ENCODE measurements at regions not wholly inside any gene's neighbourhood (a gene's known extent, or its start where the extent isn't known, plus 50 kb on each side); places are given as distances from the start of the nearest gene placed in this dataset.
"Not testable (repeated sequence)": the region's sequence is repeated elsewhere in the genome, so short reads cannot be mapped to it uniquely, and the experiment has no call there.

- no peak for DNase-seq (ENCODE audit: low read depth)
These were observed 104.1 kb downstream of the GPR85 start for GRCh38 chr7:112982441-112983063.

- no peak for DNase-seq (ENCODE audit: low read depth)
These were observed 104.7 kb downstream of the GPR85 start for GRCh38 chr7:112981966-112982365.

- DNase-seq (ENCODE audit: low read depth), result not testable (repeated sequence)
These were observed 107.6 kb downstream of the GPR85 start for GRCh38 chr7:112979055-112979454.

- DNase-seq (ENCODE audit: low read depth), result not testable (repeated sequence)
These were observed 109.2 kb downstream of the GPR85 start for GRCh38 chr7:112977244-112977955.

GRCh38 chr7:112970771-112971170 is 115.9 kb downstream of the GPR85 start:
- DNase-seq (ENCODE audit: low read depth), result no peak

- DNase-seq (ENCODE audit: low read depth), result no peak
These were observed 116.7 kb downstream of the GPR85 start for GRCh38 chr7:112969946-112970345.

GRCh38 chr7:112965506-112965905 is 121.1 kb downstream of the GPR85 start:
- no peak for DNase-seq (ENCODE audit: low read depth)

GRCh38 chr7:112963634-112964033 is 123.0 kb downstream of the GPR85 start:
- no peak for DNase-seq (ENCODE audit: low read depth)

- DNase-seq (ENCODE audit: low read depth), result no peak
These were observed 123.8 kb downstream of the GPR85 start for GRCh38 chr7:112962815-112963214.

GRCh38 chr7:112959276-112959675 is 127.4 kb downstream of the GPR85 start:
- DNase-seq (ENCODE audit: low read depth), result no peak

- DNase-seq (ENCODE audit: low read depth), result no peak
These were observed 127.9 kb downstream of the GPR85 start for GRCh38 chr7:112958775-112959174.

GRCh38 chr7:112957901-112958300 is 128.7 kb downstream of the GPR85 start:
- DNase-seq (ENCODE audit: low read depth), result no peak

- not testable (repeated sequence) for DNase-seq (ENCODE audit: low read depth)
These were observed 133.6 kb downstream of the GPR85 start for GRCh38 chr7:112953031-112953430.

- no peak for DNase-seq (ENCODE audit: low read depth)
These were observed 135.6 kb downstream of the GPR85 start for GRCh38 chr7:112951070-112951469.

GRCh38 chr7:112949682-112950081 is 136.9 kb downstream of the GPR85 start:
- not testable (repeated sequence) for DNase-seq (ENCODE audit: low read depth)

- peak; percentile 22 for DNase-seq (ENCODE audit: low read depth)
These were observed 140.3 kb downstream of the GPR85 start for GRCh38 chr7:112946350-112946749.

GRCh38 chr7:112945046-112945445 is 141.6 kb downstream of the GPR85 start:
- DNase-seq (ENCODE audit: low read depth), result peak; percentile 21

GRCh38 chr7:112942981-112943380 is 143.6 kb downstream of the GPR85 start:
- DNase-seq (ENCODE audit: low read depth), result no peak

GRCh38 chr7:112942125-112942524 is 144.5 kb downstream of the GPR85 start:
- DNase-seq (ENCODE audit: low read depth), result not testable (repeated sequence)

GRCh38 chr7:112940314-112940732 is 146.3 kb downstream of the GPR85 start:
- no peak for DNase-seq (ENCODE audit: low read depth)

- peak; percentile 100 for DNase-seq (ENCODE audit: low read depth)
These were observed 146.9 kb downstream of the GPR85 start for GRCh38 chr7:112939574-112940313.

GRCh38 chr7:112938863-112939573 is 147.6 kb downstream of the GPR85 start:
- peak; percentile 43 for DNase-seq (ENCODE audit: low read depth)

Measured in LHCN-M2 (cell line).